ENCODE measurements at regions not wholly inside any gene's neighbourhood (a gene's known extent, or its start where the extent isn't known, plus 50 kb on each side); places are given as distances from the start of the nearest gene placed in this dataset.

- TF ChIP-seq CTCF (conservative IDR thresholded peaks at IDR 0.05) = no peak
- no peak for TF ChIP-seq ZFX (IDR thresholded peaks at IDR 0.05)
These were observed 129.6 kb downstream of the KCNE4 start for GRCh38 chr2:223181561-223181960.

Data from C4-2B (cell line).